ENCODE measurements at regions not wholly inside any gene's neighbourhood (a gene's known extent, or its start where the extent isn't known, plus 50 kb on each side); places are given as distances from the start of the nearest gene placed in this dataset.

- no peak overlapping the region for H3K18ac ChIP-seq (ENCODE audit: insufficient read length, low read depth, low read length)
- DNase-seq: no peak
- H3K9ac ChIP-seq (ENCODE audit: extremely low read depth, insufficient read length, low read length): no peak overlapping the region
- no peak overlapping the region for H2BK5ac ChIP-seq (ENCODE audit: insufficient read length, low read length)
- no peak overlapping the region for H2BK12ac ChIP-seq (ENCODE audit: insufficient read length, low read depth, low read length)
- H3K4me3 Mint-ChIP-seq: no peak overlapping the region
- H2AK5ac ChIP-seq (ENCODE audit: insufficient read length, low read length): no peak overlapping the region
- H3K4me1 ChIP-seq (ENCODE audit: insufficient read depth, low read length): peaks cover 3% of the 10 kb centered on the region; the same call in 1 of the 2 replicates
- H3K36me3 Mint-ChIP-seq (ENCODE audit: insufficient read depth in 1 of 3, low read depth in 3 of 3): no peaks in the 10 kb centered on the region; a peak in 1 of 7 replicates
- H3T11ph ChIP-seq (ENCODE audit: low read length): no peak overlapping the region
- H2BK120ac ChIP-seq (ENCODE audit: low read depth, low read length, poor library complexity, severe bottlenecking): no peak overlapping the region
- H4K5ac ChIP-seq (ENCODE audit: insufficient read length, low read depth, low read length): no peak overlapping the region
- H3K4me1 Mint-ChIP-seq: peaks cover 18 to 20% of the 10 kb centered on the region in 2 experiments
- no peak overlapping the region for H3K27ac Mint-ChIP-seq
- no peak overlapping the region for H4K8ac ChIP-seq (replicated peaks; ENCODE audit: insufficient read length, low read depth, low read length)
- no peak for TF ChIP-seq CTCF (conservative IDR thresholded peaks at IDR 0.05)
- no peaks in the 10 kb centered on the region for H3K23me2 ChIP-seq (ENCODE audit: insufficient read length, low read depth, low read length, poor library complexity, severe bottlenecking)
- no peak overlapping the region for H3K4ac ChIP-seq (ENCODE audit: low read depth, low read length)
- no peaks in the 10 kb centered on the region for H3K9me3 Mint-ChIP-seq
- no peak overlapping the region for H2BK20ac ChIP-seq (ENCODE audit: low read depth, low read length, poor library complexity, severe bottlenecking)
- H3K79me2 ChIP-seq (ENCODE audit: insufficient read depth, low read length): no peaks in the 10 kb centered on the region
- no peaks in the 10 kb centered on the region for H3K79me1 ChIP-seq (ENCODE audit: insufficient read depth, low read depth, low read length, poor library complexity, severe bottlenecking)
- no peaks in the 10 kb centered on the region for H4K20me1 ChIP-seq (ENCODE audit: control insufficient read depth, insufficient read depth, insufficient read length)
- no peak overlapping the region for H3K14ac ChIP-seq (ENCODE audit: insufficient read depth, low read length)
- H3K56ac ChIP-seq (ENCODE audit: insufficient read length, low read depth, low read length): no peak overlapping the region
- H3K27me3 ChIP-seq (ENCODE audit: insufficient read depth, low read length): no peaks in the 10 kb centered on the region
- H2AFZ ChIP-seq (ENCODE audit: low read length): no peak overlapping the region
- H3K4me2 ChIP-seq (ENCODE audit: insufficient read depth, insufficient read length, low read length): no peak overlapping the region
- no peak overlapping the region for H3K27ac ChIP-seq (ENCODE audit: insufficient read length, low read depth, low read length)
- no peak overlapping the region for H2BK15ac ChIP-seq (ENCODE audit: low read depth, low read length)
- peaks cover 4% of the 10 kb centered on the region; the same call in 1 of the 2 replicates for H3K27me3 Mint-ChIP-seq (ENCODE audit: low read depth)
- no CpG with 5 or more reads among the region's 3 CpGs for WGBS (ENCODE audit: extremely low coverage, insufficient read length, low lambda C conversion rate)
- no peak overlapping the region for H3K23ac ChIP-seq (ENCODE audit: insufficient read length, low read depth, low read length)
- H4K91ac ChIP-seq (ENCODE audit: insufficient read length, low read depth, low read length): no peak overlapping the region
- H3K9me3 ChIP-seq (ENCODE audit: control insufficient read depth, low read depth, low read length): no peaks in the 10 kb centered on the region
Measured at GRCh38 chr9:105886136-105886535, 191.8 kb downstream of the TMEM38B start.

Data from H9 (cell line).